NCI-H187 (cell line): ENCODE measurements at regions not wholly inside any gene's neighbourhood (a gene's known extent, or its start where the extent isn't known, plus 50 kb on each side); places are given as distances from the start of the nearest gene placed in this dataset.

ENCODE experiments used
- DNase-seq, 2 experiments: peaks; one replicate each; lab custom pipeline; 2025; lab: John Stamatoyannopoulos, UW

- DNase-seq, result no peak
These were observed 171.8 kb upstream of the IGF1R start for GRCh38 chr15:98476559-98476958.

GRCh38 chr15:98480844-98481243 is 167.5 kb upstream of the IGF1R start:
- DNase-seq, result no peak

GRCh38 chr15:98483575-98484130 is 164.7 kb upstream of the IGF1R start:
- no peak for DNase-seq

GRCh38 chr15:98484914-98485313 is 163.4 kb upstream of the IGF1R start:
- no peak for DNase-seq

- DNase-seq, result no peak
These were observed 162.9 kb upstream of the IGF1R start for GRCh38 chr15:98485451-98485850.

GRCh38 chr15:98493966-98494511 is 154.3 kb upstream of the IGF1R start:
- DNase-seq, result no peak

- no peak for DNase-seq
These were observed 147.1 kb upstream of the IGF1R start for GRCh38 chr15:98501192-98501591.

- no peak for DNase-seq
These were observed 146.7 kb upstream of the IGF1R start for GRCh38 chr15:98501632-98502031.

- DNase-seq, result no peak
These were observed 144.4 kb upstream of the IGF1R start for GRCh38 chr15:98503970-98504369.

- DNase-seq, result no peak
These were observed 143.3 kb upstream of the IGF1R start for GRCh38 chr15:98504998-98505397.

GRCh38 chr15:98505611-98506031 is 142.7 kb upstream of the IGF1R start:
- no peak for DNase-seq

- DNase-seq, result no peak
These were observed 142.2 kb upstream of the IGF1R start for GRCh38 chr15:98506172-98506571.

- no peak for DNase-seq
These were observed 141.6 kb upstream of the IGF1R start for GRCh38 chr15:98506711-98507110.

- DNase-seq, result no peak
These were observed 134.8 kb upstream of the IGF1R start for GRCh38 chr15:98513428-98513986.

- no peak for DNase-seq
These were observed 134.2 kb upstream of the IGF1R start for GRCh38 chr15:98514034-98514622.

- DNase-seq, result peak; percentile 18 to 69
These were observed 129.3 kb upstream of the IGF1R start for GRCh38 chr15:98518823-98519561.

- no peak for DNase-seq
These were observed 128.4 kb upstream of the IGF1R start for GRCh38 chr15:98519767-98520550.

- no peak for DNase-seq
These were observed 126.2 kb upstream of the IGF1R start for GRCh38 chr15:98522127-98522526.

GRCh38 chr15:98523912-98524662 is 124.3 kb upstream of the IGF1R start:
- DNase-seq, result no peak

GRCh38 chr15:98524838-98525660 is 123.3 kb upstream of the IGF1R start:
- DNase-seq, result no peak

- no peak for DNase-seq
These were observed 122.7 kb upstream of the IGF1R start for GRCh38 chr15:98525661-98526001.
